Activated CD8-positive, alpha-beta T cell treated with anti-CD3 and anti-CD28 coated beads, Interleukin-2, amount 10 ng/mL, durations not matched to agents 7 days and 5 days (primary cell): ENCODE measurements at regions not wholly inside any gene's neighbourhood (a gene's known extent, or its start where the extent isn't known, plus 50 kb on each side); places are given as distances from the start of the nearest gene placed in this dataset.
"Not testable (repeated sequence)": the region's sequence is repeated elsewhere in the genome, so short reads cannot be mapped to it uniquely, and the experiment has no call there.

ENCODE experiments used
- ATAC-seq: fragments of 150-1000 bp; cut with Tn5 transposase; one replicate; pipeline ENCODE4 v1.10.0; 2021; ENCODE audit warnings: moderate library complexity
- CTCF ChIA-PET: fragments of 350-600 bp; sonication (Branson Sonifier 250); formaldehyde crosslinking; loops from one replicate; lab custom pipeline; 2021; ENCODE audit warnings: antibody characterized with exemption; lab: Charles Lee
- POLR2A ChIA-PET: fragments of 350-600 bp; sonication (Branson Sonifier 250); formaldehyde crosslinking; loops from one replicate; lab custom pipeline; 2021; ENCODE audit warnings: antibody characterized with exemption; lab: Charles Lee
- DNase-seq: peaks from one replicate; pipeline ENCODE4 v3.0.0-alpha.2; 2020
- H3K27ac Mint-ChIP-seq: one replicate; pipeline ENCODE4 v1.8.0; 2021; ENCODE audit warnings: mild to moderate bottlenecking, mixed read lengths
- H3K27me3 Mint-ChIP-seq: one replicate; pipeline ENCODE4 v1.8.0; 2021; ENCODE audit warnings: low read depth, mixed read lengths
- H3K36me3 Mint-ChIP-seq: one replicate; pipeline ENCODE4 v1.8.0; 2021; ENCODE audit warnings: low read depth, mixed read lengths
- H3K4me1 Mint-ChIP-seq: one replicate; pipeline ENCODE4 v1.8.0; 2021; ENCODE audit warnings: low read depth, mixed read lengths
- H3K4me3 Mint-ChIP-seq: one replicate; pipeline ENCODE4 v1.8.0; 2021; ENCODE audit warnings: mild to moderate bottlenecking, mixed read lengths
- H3K9me3 Mint-ChIP-seq: one replicate; pipeline ENCODE4 v1.8.0; 2022; ENCODE audit warnings: mixed read lengths; ENCODE audit not compliant: insufficient read depth

DNA sequence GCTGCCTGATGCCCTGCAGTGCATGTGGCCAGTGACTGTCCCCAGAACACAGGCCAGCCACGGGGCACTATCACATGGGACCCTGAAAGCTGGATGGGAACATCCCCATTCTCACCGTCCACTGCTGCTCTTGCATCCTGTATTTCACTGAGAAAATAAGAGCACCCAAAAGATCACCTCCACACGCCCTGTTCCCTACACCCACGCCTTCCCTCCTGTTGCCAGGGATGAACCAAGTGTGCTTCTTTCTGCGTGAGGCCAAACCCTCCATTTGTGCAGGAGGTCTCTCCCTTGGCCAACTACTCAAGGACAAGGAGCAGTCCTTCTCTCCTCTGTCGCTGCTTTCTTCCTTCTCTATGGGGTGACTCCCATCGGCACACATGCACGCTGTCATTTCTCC, 118.3 kb downstream of the LRRC37A3 start:
- H3K27ac Mint-ChIP-seq, H3K9me3 Mint-ChIP-seq, H3K27me3 Mint-ChIP-seq, H3K4me3 Mint-ChIP-seq, CTCF ChIA-PET, POLR2A ChIA-PET, ATAC-seq, DNase-seq: not testable (repeated sequence)
- H3K4me1 Mint-ChIP-seq: peaks cover 14% of the 10 kb centered on the region
- H3K36me3 Mint-ChIP-seq: peaks cover 23% of the 10 kb centered on the region

DNA sequence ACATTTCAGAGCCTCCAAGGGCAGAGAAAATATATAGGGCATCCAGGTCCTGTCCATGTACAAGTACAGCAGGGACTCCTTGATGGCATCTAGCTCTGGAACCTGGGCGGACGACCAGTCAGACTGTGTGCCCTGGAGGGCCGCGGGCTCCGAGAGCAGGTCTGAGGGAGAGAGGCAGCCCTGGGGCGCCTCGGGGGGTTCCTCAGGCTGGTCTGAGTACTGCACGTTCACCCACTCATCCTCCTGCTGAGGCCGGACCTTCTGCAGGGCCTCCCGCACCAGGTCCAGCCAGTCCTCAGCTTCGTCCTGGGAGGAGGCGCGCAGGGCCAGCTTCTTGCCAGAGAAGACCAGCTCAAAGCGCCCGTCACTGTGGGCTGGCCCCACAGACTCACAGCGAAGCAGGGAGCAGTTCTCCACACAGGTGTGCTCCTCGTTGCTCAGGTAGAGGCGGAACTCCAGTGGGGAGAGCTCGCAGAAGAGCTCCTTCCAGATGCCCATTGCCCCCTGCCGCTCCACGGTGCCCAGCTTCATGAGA, 118.8 kb downstream of the LRRC37A3 start:
- H3K4me3 Mint-ChIP-seq, ATAC-seq, H3K27ac Mint-ChIP-seq, POLR2A ChIA-PET, H3K27me3 Mint-ChIP-seq, CTCF ChIA-PET, DNase-seq, H3K9me3 Mint-ChIP-seq: not testable (repeated sequence)
- Mint-ChIP-seq H3K36me3 (peaks cover 24% of the 10 kb centered on the region), H3K4me1 (peaks cover 14% of the 10 kb centered on the region)

DNA sequence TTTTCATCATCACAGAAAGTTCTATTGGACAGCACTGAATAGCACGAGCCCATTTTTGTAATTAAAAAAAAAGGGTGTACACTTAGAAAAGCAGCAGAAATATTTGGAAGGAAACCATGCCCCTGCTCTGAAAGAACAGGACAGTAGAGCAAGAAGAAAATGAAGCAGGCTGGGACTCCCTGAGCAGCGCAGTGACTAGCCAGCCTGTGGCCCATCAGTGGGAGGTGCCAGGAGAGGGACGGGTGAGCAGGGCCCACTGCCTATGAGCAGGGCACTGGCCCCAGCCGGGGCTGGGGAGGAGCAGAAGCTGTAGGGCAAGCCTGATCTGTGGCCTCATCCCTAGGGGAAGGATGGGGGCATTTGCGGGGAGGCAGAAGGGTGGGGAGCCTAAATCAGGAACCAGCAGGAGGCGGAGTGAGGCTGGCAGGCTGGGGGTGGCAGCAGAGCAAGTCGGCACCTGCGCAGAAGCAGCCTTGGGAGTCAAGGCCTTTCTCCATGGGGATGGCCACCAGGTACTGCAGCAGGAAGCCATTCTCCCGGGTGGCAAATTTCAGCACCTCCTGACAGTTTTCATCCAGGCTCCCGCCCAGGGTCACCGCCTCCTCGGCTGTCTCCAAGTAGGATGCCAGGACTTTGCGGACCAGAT, 119.6 kb downstream of the LRRC37A3 start:
- CTCF ChIA-PET, H3K27me3 Mint-ChIP-seq, ATAC-seq, DNase-seq, POLR2A ChIA-PET, H3K4me3 Mint-ChIP-seq, H3K9me3 Mint-ChIP-seq: not testable (repeated sequence)
- Mint-ChIP-seq H3K4me1 (peaks cover 20% of the 10 kb centered on the region), H3K36me3 (peaks cover 28% of the 10 kb centered on the region), H3K27ac (peak overlapping the region; percentile 29)

DNA sequence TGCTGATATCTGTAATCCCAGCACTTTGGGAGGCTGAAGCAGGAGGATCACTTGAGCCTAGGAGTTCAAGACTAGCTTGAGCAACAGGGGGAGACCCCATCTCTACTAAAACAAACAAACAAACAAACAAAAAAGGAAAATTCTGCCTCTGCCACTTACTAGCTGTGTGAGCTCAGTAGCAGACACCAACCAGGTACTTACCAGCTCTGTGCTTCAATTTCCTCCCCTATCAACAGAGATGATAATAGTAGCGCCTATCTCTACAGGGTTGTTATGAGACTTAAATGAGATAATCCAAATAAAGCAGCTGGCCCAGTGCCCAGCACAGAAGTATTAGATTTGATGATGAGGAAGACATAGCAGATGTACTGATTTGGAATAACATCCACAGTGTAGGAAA, 120.3 kb downstream of the LRRC37A3 start:
- H3K4me3 Mint-ChIP-seq, H3K9me3 Mint-ChIP-seq, DNase-seq, POLR2A ChIA-PET, H3K27me3 Mint-ChIP-seq, CTCF ChIA-PET: not testable (repeated sequence)
- Mint-ChIP-seq H3K4me1 (peaks cover 25% of the 10 kb centered on the region), H3K36me3 (peaks cover 28% of the 10 kb centered on the region), H3K27ac (peak overlapping the region; percentile 68)
- peak; percentile 35 for ATAC-seq

DNA sequence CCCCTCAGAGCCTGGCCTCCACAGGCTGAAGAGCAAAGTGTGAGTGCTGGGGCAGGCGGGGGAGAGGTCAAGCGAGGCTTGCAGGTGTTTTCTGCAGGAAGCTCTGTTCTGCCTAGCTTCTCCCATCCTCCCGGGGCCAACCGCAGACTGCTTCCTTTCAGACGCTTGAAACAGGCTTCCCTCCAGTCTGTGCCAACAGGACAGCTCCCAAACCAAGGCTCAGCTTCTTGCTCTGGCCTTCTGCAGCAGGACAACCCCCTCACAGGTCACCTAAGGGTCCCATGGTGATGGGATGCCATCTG, 120.8 kb downstream of the LRRC37A3 start:
- peaks cover 29% of the 10 kb centered on the region for H3K4me1 Mint-ChIP-seq
- H3K27me3 Mint-ChIP-seq, CTCF ChIA-PET, H3K9me3 Mint-ChIP-seq, DNase-seq, POLR2A ChIA-PET: not testable (repeated sequence)
- peak overlapping the region; percentile 68 for H3K27ac Mint-ChIP-seq
- peaks cover 28% of the 10 kb centered on the region for H3K36me3 Mint-ChIP-seq
- peak overlapping the region; percentile 34 for H3K4me3 Mint-ChIP-seq
- peak; percentile 50 for ATAC-seq

DNA sequence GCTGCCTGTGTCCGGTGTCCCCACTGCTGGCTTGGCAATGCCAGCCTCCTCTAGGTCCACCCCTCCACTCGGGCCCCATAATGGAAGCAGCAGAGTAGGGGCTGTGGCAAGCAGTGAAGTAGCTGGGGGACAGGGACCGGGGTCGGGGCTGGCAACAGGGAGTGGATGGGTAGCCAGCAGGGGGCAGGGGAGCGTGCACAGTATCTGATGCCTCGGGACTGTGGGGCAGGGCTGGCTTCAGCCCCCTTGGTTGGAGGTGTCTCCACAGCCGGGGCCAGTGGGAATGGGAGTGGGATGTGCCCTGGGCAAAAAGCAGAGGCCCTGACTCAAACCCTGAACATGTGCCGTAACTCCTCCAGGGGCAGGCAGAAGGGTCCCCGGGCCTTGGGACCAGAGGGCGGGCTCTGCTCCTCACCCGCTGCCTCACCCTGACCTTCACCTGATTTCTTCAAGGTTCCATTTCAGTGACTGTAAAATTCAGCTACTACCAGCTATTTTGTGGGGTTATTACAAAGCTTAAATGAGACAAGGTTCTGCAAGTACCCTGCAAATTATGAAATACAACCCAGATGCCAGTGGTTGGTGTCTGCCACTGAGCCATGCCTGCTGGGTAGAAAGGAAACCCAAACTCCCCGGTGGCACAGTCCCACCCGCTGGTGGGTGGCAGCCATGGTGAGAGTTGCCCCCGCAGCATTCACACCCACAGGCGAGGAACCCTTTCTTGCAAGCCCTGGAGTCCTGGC, 121.4 kb downstream of the LRRC37A3 start:
- CTCF ChIA-PET, H3K27ac Mint-ChIP-seq: not testable (repeated sequence)
- peaks cover 33% of the 10 kb centered on the region for H3K4me1 Mint-ChIP-seq

DNA sequence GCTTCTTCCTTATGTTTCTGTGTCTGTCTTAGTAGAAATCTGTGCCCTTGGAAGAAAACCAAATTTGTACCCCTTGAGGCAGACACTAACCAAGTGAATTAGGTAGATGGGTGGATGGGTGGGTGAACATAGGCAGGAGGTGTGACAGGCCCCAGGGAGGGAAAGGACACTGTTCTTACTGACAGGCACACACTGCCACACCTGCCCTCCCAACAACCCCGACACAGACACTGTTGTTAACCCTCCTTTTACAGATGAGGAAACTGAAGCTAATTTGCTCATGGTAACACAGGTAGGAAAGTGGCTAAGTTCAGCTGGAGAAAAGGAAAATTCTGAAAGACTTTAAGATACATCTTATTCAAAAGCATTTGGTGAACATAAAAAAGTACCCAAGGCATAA, 123.9 kb downstream of the LRRC37A3 start:
- DNase-seq, H3K9me3 Mint-ChIP-seq, H3K27me3 Mint-ChIP-seq, POLR2A ChIA-PET, H3K27ac Mint-ChIP-seq, ATAC-seq, H3K4me3 Mint-ChIP-seq, CTCF ChIA-PET: not testable (repeated sequence)
- peaks cover 31% of the 10 kb centered on the region for H3K36me3 Mint-ChIP-seq
- H3K4me1 Mint-ChIP-seq: peaks cover 50% of the 10 kb centered on the region

More for the DNA sequence above, 121.4 kb downstream of the LRRC37A3 start:
- ATAC-seq, POLR2A ChIA-PET, DNase-seq, H3K27me3 Mint-ChIP-seq, H3K9me3 Mint-ChIP-seq: not testable (repeated sequence)
- H3K36me3 Mint-ChIP-seq: peaks cover 26% of the 10 kb centered on the region
- peak overlapping the region; percentile 34 for H3K4me3 Mint-ChIP-seq

DNA sequence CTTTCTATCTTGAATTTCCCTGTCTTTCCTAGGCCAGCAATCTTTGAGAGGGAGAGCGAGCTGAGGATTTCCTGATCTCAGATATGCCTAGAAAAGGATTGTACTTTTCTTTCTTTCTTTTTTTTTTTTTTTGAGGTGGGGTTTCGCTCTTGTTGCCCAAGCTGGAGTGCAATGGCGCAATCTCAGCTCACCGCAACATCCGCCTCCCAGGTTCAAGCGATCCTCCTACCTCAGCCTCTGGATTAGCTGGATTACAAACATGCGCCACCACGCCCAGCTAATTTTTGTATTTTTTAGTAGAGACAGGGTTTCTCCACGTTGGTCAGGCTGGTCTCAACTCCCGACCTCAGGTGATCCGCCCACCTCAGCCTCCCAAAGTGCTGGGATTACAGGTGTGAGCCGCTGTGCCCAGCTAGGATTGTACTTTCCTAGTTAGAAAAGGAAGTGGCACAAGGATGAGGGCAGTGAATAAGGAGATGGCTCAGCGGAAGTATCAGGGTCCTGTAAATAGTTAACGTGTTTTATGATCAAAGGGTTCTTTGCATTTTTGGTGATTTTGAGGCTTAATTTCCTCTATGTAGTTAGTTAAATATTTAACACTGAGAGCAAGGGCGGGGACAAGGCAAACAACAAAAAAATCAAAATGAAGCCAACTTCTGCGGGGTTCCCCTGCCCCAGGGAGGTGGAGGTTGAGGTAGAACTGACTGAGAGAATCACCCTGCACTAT, 124.6 kb downstream of the LRRC37A3 start:
- ATAC-seq, POLR2A ChIA-PET, H3K27me3 Mint-ChIP-seq, DNase-seq, H3K4me3 Mint-ChIP-seq, H3K9me3 Mint-ChIP-seq, H3K27ac Mint-ChIP-seq: not testable (repeated sequence)
- CTCF ChIA-PET: interaction anchor here (0.6 kb wide), 1 partner anchor 1038 kb away, joined by 3 read pairs; no protein-coding TSS in a partner anchor
- peaks cover 50% of the 10 kb centered on the region for H3K4me1 Mint-ChIP-seq
- peaks cover 31% of the 10 kb centered on the region for H3K36me3 Mint-ChIP-seq

DNA sequence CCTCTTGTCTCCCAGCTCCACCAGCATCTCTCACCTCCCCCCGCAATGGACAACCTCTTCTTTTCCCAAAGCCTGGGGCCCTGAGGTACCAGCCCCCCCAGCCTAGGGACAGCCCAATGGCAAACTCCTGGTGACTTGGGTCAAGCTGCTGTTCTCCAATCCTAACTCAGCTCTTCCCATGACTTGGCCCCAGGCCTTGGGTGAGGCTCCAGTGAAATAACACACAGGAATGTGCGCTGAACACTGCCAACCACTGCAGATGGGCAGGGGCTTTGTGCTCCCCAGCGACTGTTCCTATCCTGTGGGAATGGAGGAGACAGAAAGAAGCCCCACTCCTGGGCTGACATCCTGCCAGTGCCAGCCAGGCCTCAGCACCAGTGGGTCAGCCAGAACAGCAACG, 125.2 kb downstream of the LRRC37A3 start:
- H3K4me3 Mint-ChIP-seq, ATAC-seq, H3K27ac Mint-ChIP-seq, DNase-seq, H3K9me3 Mint-ChIP-seq, H3K27me3 Mint-ChIP-seq, POLR2A ChIA-PET: not testable (repeated sequence)
- CTCF ChIA-PET: interaction anchor here (0.6 kb wide), 1 partner anchor 1039 kb away, joined by 3 read pairs; no protein-coding TSS in a partner anchor
- H3K4me1 Mint-ChIP-seq: peaks cover 48% of the 10 kb centered on the region
- peaks cover 27% of the 10 kb centered on the region for H3K36me3 Mint-ChIP-seq

DNA sequence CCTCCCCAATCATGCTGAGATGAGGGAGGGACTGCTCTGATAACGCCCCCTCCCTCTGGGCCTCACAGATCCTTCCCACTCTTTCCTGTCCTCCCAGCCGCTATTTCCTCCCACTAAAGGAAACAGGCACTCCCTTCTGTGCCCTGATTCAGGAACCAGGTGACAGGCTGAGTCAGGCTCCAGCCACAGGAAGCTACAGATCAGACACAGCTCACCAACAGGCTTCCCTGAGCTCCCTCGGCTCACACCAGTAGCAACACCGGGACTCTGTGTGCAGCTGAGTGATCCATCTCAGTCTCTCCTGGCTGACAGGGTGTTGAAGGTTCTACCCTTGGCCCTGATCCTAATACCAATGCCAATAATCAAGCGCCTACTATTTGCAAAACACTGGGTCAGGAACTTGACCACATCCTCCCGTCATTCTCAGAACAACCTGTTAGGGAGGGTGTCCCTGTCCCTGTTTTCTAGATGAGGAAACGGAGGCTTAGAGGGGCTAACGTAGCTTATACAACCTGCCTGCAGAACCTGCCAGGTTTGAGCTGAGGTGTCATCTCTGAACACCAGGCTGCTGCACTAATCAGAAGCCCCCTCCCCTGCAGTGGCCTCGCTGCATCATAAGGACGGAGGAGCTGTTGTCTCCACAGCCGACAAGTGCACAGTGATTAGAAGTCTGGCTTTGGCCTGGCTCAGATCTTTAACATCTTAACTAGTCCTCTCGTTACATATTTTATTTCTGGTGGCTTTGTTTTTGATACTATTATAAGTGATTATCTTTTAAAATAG, 126.3 kb downstream of the LRRC37A3 start:
- POLR2A ChIA-PET, H3K27me3 Mint-ChIP-seq, H3K9me3 Mint-ChIP-seq: not testable (repeated sequence)
- Mint-ChIP-seq H3K4me3 (peak overlapping the region; percentile 54), H3K36me3 (peaks cover 27% of the 10 kb centered on the region), H3K4me1 (peaks cover 44% of the 10 kb centered on the region), H3K27ac (peak overlapping the region; percentile 89)
- ATAC-seq (peak; percentile 94), DNase-seq (peak; percentile 60)
- CTCF ChIA-PET: interaction anchor here (1.1 kb wide), 1 partner anchor 16 kb away, joined by 3 read pairs; no protein-coding TSS in a partner anchor

DNA sequence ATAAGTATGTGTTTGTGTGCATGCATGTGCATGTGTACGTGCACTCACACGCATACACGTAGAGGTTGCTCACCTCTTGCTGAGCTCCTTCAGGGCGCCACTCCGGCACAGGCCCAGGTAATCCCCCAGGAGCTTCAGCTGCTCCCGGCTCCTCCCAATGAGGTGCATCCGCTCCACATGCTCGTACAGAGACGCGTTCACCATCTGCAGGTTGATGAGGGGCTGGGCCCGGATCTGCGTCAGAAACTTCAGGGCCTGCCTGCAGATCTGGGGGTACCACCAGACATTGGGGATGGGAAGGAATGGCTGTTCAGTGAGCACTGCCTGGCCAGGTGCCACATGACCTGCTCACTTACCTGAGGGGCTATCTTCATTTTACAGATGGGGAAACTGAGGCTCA, 127.0 kb downstream of the LRRC37A3 start:
- CTCF ChIA-PET, H3K27me3 Mint-ChIP-seq, POLR2A ChIA-PET, ATAC-seq, H3K4me3 Mint-ChIP-seq, DNase-seq, H3K9me3 Mint-ChIP-seq: not testable (repeated sequence)
- Mint-ChIP-seq H3K27ac (peak overlapping the region; percentile 80), H3K4me1 (peaks cover 44% of the 10 kb centered on the region), H3K36me3 (peaks cover 27% of the 10 kb centered on the region)
